Astrocyte of the spinal cord (primary cell): ENCODE measurements at regions not wholly inside any gene's neighbourhood (a gene's known extent, or its start where the extent isn't known, plus 50 kb on each side); places are given as distances from the start of the nearest gene placed in this dataset.
A peak's percentile ranks its signal among the peaks of the same experiment; 100 is the strongest.

Experiments used
- DNase-seq: peaks from one replicate; pipeline ENCODE4 v3.0.0; 2011; ENCODE audit warnings: low read depth, low spot score
- H3K4me3 ChIP-seq: 2 replicates; pipeline ENCODE4 v1.5.1; 2011; ENCODE audit warnings: low read depth, mild to moderate bottlenecking, low read length, moderate library complexity
- CTCF ChIP-seq: IDR thresholded peaks from 2 replicates; pipeline ENCODE4 v1.5.1; 2012; ENCODE audit warnings: low read depth, mild to moderate bottlenecking, low read length, inconsistent platforms
- in situ Hi-C: cut with HindIII; loops from 2 replicates; pipeline ENCODE4 v1.10.0; 2017; ENCODE audit warnings: low sequenced_read_pairs

GRCh38 chr6:104349191-104349590, 510.5 kb downstream of the HACE1 start:
- no peak for TF ChIP-seq CTCF
- H3K4me3 ChIP-seq, result no peak overlapping the region
- in situ Hi-C loops, result no loop called here
- DNase-seq, result no peak

- no peak for DNase-seq
- no peak overlapping the region for H3K4me3 ChIP-seq
- in situ Hi-C loops, result no loop called here
- no peak for TF ChIP-seq CTCF
Measured at GRCh38 chr6:104344223-104344622, 515.5 kb downstream of the HACE1 start.

- in situ Hi-C loops, result no loop called here
- H3K4me3 ChIP-seq, result no peak overlapping the region
- no peak for DNase-seq
Measured at GRCh38 chr6:104332364-104332763, 527.4 kb downstream of the HACE1 start.

GRCh38 chr6:104326173-104327001, 533.3 kb downstream of the HACE1 start:
- DNase-seq, result peak; percentile 25
- in situ Hi-C loops, result no loop called here

More at GRCh38 chr6:104332364-104332763, 527.4 kb downstream of the HACE1 start:
- TF ChIP-seq CTCF, result no peak

GRCh38 chr6:104325341-104326172, 534.2 kb downstream of the HACE1 start:
- in situ Hi-C loops, result no loop called here
- peak; percentile 67 for TF ChIP-seq CTCF
- peak; percentile 30 for DNase-seq
- no peak overlapping the region for H3K4me3 ChIP-seq

More at GRCh38 chr6:104326173-104327001, 533.3 kb downstream of the HACE1 start:
- no peak overlapping the region for H3K4me3 ChIP-seq
- no peak for TF ChIP-seq CTCF

GRCh38 chr6:104324301-104324700, 535.4 kb downstream of the HACE1 start:
- no peak for DNase-seq
- no peak for TF ChIP-seq CTCF
- in situ Hi-C loops, result no loop called here
- H3K4me3 ChIP-seq, result no peak overlapping the region
